Prostate gland (tissue), 2 donors: ENCODE measurements at regions not wholly inside any gene's neighbourhood (a gene's known extent, or its start where the extent isn't known, plus 50 kb on each side); places are given as distances from the start of the nearest gene placed in this dataset.
A peak's percentile ranks its signal among the peaks of the same experiment; 100 is the strongest.
"Not testable (repeated sequence)": the region's sequence is repeated elsewhere in the genome, so short reads cannot be mapped to it uniquely, and the experiment has no call there.

Source experiments
- DNase-seq: peaks from one replicate; pipeline ENCODE4 v3.0.0-alpha.2; 2019; ENCODE audit warnings: low spot score
- H3K27ac ChIP-seq, 2 donors: fragments of 200-600 bp; sonication (generic); 2 replicates each; pipeline ENCODE4 v1.5.1; 2017 to 2019
- H3K27me3 ChIP-seq: fragments of 200-600 bp; sonication (generic); replicated peaks from 2 replicates; pipeline ENCODE4 v1.5.1; 2019; ENCODE audit not compliant: insufficient read depth
- H3K36me3 ChIP-seq, 2 donors: fragments of 200-600 bp; sonication (generic); 1 replicate in 1 of 2; 2 replicates in 1 of 2; pipeline versions ENCODE4 v1.5.1 to v1.8.1; 2017 to 2019
- H3K4me1 ChIP-seq: fragments of 200-600 bp; sonication (generic); replicated peaks from 2 replicates; pipeline ENCODE4 v1.5.1; 2019
- H3K4me3 ChIP-seq, 2 donors: fragments of 200-600 bp; sonication (generic); 2 replicates each; pipeline ENCODE4 v1.5.1; 2017 to 2019
- H3K9me3 ChIP-seq: fragments of 200-600 bp; sonication (generic); 2 replicates; pipeline ENCODE4 v1.5.1; 2017
- POLR2A ChIP-seq: fragments of 450-650 bp; IDR thresholded peaks from one replicate; pipeline ENCODE4 v1.6.1; 2016; ENCODE audit warnings: antibody characterized with exemption, mild to moderate bottlenecking
- POLR2AphosphoS5 ChIP-seq: sonication (generic); formaldehyde crosslinking; IDR thresholded peaks from one replicate; pipeline ENCODE4 v1.6.1; 2017; ENCODE audit warnings: antibody characterized with exemption
- WGBS: methylation state at CpG from one replicate; pipeline ENCODE4 v1.1.5; 2018; 5-methylcytosine and 5-hydroxymethylcytosine counted together
- intact Hi-C: fragments of 100-400 bp; cut with DNase I; formaldehyde crosslinking; loops from one replicate; pipeline ENCODE4 v1.14.2; 2022
- TF ChIP-seq, protein P1 (sequence below), 4 experiments: fragments of 200-600 bp in 2 of 4; fragments of 450-650 bp in 2 of 4; sonication (generic) in 2 of 4; IDR thresholded peaks; 1 replicate in 3 of 4; 2 replicates in 1 of 4; pipeline ENCODE4 v1.5.1; 2016 to 2019; ENCODE audit warnings: antibody characterized with exemption in 4 of 4, mild to moderate bottlenecking in 2 of 4, moderate library complexity in 2 of 4

DNA sequence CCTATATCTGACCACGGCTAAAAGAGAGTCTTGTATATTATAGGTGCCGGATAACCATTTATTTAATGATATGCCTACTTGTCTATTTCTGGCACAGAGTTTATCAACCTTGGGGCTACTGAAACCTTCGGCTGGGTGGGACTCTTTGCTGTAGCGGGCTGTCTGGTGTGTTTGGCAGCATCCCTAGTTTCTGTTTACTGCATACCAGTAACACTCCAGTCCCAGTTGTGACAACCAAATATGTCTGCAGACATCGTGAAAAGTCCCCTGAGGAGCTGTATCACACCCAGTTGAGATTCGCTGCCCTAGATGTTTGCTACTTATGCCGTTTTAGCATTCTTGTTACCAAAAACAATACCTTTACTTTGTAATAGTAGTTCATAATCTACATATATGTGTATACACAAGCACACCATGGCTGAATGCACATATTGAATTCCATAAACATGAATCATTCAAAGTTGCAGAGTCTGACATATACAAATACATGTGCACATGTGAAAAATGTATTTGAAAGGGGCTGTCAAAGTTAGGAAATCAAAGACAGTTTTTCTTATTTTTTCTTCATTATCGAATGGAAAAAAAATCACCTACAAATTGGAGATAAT lies 89.1 kb upstream of the SHISA6 start:
- 87% methylated on average over 8 of the region's 8 CpGs for WGBS
- intact Hi-C loops = no loop called here

DNA sequence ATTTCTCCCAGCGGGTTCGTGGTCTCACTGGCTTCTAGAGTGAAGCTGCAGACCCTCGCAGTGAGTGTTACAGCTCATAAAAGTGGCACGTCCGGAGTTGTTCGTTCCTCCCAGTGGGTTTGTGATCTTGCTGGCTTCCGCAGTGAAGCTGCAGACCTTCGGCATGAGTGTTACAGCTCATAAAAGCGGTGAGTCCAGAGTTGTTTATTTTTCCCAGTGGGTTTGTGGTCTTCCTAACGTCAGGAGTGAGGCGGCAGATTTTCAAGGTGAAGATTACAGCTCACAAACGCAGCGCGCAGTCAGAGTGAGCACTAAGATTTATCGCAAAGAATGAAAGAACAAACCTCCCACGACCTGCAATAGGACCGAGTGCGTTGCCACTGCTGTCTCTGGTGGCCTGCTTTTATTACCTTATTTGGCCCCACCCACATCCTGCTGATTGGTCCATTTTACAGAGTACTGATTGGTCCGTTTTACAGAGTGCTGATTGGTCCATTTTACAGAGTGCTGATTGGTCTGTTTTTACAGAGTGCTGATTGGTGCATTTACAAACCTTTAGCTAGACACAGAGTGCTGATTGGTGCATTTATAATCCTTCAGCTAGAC lies 90.0 kb upstream of the SHISA6 start:
- H3K27me3 ChIP-seq, H3K27ac ChIP-seq, H3K4me1 ChIP-seq, DNase-seq, intact Hi-C loops, H3K4me3 ChIP-seq, H3K9me3 ChIP-seq, H3K36me3 ChIP-seq: not testable (repeated sequence)
- 49% methylated on average over 19 of the region's 19 CpGs for WGBS

More for the DNA sequence above, 89.1 kb upstream of the SHISA6 start:
- no peak for TF ChIP-seq POLR2AphosphoS5
- TF ChIP-seq, protein P1, sequence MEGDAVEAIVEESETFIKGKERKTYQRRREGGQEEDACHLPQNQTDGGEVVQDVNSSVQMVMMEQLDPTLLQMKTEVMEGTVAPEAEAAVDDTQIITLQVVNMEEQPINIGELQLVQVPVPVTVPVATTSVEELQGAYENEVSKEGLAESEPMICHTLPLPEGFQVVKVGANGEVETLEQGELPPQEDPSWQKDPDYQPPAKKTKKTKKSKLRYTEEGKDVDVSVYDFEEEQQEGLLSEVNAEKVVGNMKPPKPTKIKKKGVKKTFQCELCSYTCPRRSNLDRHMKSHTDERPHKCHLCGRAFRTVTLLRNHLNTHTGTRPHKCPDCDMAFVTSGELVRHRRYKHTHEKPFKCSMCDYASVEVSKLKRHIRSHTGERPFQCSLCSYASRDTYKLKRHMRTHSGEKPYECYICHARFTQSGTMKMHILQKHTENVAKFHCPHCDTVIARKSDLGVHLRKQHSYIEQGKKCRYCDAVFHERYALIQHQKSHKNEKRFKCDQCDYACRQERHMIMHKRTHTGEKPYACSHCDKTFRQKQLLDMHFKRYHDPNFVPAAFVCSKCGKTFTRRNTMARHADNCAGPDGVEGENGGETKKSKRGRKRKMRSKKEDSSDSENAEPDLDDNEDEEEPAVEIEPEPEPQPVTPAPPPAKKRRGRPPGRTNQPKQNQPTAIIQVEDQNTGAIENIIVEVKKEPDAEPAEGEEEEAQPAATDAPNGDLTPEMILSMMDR (IDR thresholded peaks at IDR 0.05) = no peak
- no peak for TF ChIP-seq POLR2A
- Histone ChIP-seq H3K4me3 (no peak overlapping the region), H3K4me1 (no peaks in the 10 kb centered on the region), H3K27ac (no peak overlapping the region), H3K27me3 (no peaks in the 10 kb centered on the region), H3K36me3 (no peaks in the 10 kb centered on the region), H3K9me3 (no peaks in the 10 kb centered on the region)
- no peak for DNase-seq

DNA sequence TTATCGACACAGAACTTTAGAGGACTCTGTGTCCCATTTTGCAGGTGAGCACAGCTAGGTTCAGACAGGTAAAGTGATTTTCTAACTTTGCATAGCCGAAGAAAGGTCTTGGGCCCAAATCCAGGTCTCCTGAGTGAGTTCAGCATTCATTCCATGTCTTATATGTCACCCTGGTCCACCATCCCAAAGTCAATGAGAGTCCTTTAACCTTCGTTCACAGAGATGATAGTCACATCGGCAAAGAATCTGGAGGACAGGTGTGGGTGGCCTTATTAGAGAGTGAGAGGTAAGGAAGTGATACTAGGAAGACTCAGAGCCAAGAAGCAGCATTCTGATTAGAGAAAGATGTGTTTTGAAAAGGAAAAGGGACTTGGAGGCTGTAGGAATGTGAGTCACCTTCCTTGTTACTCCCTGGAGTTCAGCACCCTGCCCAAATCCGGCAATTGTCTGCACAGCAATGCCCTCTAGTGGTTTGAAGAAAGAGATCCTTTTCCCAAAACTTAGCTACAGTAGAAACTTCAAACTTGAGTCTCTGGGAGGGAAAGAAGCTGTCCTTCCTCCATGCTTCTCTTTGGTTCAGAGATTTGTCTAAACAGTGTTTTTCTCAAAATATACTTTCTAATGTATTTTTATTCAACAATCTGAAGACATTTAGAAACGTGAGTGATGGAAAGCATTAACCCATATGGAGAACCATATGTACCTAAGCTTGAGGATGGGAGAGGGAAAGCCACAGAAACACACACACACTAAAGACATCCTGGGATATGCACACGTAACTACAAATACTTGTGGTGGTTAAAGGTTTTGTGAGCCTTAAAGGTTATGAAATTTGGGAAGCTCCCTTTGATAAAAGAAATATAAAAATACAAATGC lies 96.4 kb upstream of the SHISA6 start:
- no peak overlapping the region for H3K27ac ChIP-seq
- no peak overlapping the region for H3K4me3 ChIP-seq
- intact Hi-C loops = no loop called here
- H3K9me3 ChIP-seq = no peaks in the 10 kb centered on the region
- no peak for TF ChIP-seq POLR2AphosphoS5
- TF ChIP-seq POLR2A = no peak
- TF ChIP-seq, protein P1 (IDR thresholded peaks at IDR 0.05) = peak in 3 of 4 experiments; percentile 65 to 72 (median 69)
- DNase-seq = peak; percentile 52
- no peaks in the 10 kb centered on the region for H3K4me1 ChIP-seq
- no peaks in the 10 kb centered on the region for H3K36me3 ChIP-seq
- no peaks in the 10 kb centered on the region for H3K27me3 ChIP-seq
- 59% methylated on average over 7 of the region's 7 CpGs for WGBS

DNA sequence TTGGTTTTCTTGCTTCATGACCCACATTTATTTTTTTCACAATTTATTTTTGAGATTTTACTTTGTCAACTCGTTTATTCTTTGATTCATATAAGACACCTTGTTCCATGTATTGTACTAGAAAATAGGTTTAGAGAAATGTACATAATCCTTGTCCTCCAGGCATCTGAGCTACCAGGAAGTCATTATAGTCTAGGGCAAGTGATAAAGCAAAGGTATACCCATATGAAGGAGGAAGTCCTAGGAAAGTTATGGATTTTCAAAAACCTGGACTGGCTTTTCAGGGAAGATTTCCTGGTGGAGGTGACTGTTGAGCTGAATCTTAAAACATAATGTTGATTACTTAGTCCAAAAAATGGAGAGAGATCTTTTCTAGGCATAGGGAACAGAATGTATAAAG lies 98.8 kb upstream of the SHISA6 start:
- no peaks in the 10 kb centered on the region for H3K27me3 ChIP-seq
- H3K9me3 ChIP-seq = no peaks in the 10 kb centered on the region
- H3K36me3 ChIP-seq = no peaks in the 10 kb centered on the region
- WGBS = 76% methylated on average over 1 of the region's 1 CpG
- TF ChIP-seq POLR2A (no peak), POLR2AphosphoS5 (no peak)
- TF ChIP-seq, protein P1 (IDR thresholded peaks at IDR 0.05) = no peak
- no peak for DNase-seq
- no peak overlapping the region for H3K4me3 ChIP-seq
- no peaks in the 10 kb centered on the region for H3K4me1 ChIP-seq
- H3K27ac ChIP-seq = no peak overlapping the region
- intact Hi-C loops = no loop called here

DNA sequence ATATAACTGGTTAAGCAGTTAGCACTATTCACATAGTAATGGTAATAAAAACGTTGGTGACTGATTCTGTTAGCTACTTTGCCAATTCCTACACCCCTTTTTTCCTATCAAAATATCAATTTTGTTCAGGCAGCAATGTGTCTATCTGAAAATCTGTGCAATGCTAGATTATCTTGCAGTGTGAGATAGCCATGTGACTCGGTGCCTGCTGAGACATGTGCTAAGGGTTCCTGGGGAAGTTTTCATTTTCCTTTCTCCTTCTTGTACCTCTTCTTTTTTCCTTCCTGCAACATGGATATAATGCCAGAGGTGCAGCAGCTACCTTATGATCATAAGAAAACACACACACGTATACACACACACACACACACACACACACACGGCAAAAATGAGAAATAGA lies 100.5 kb upstream of the SHISA6 start:
- WGBS = 26% methylated on average over 4 of the region's 4 CpGs
- no peaks in the 10 kb centered on the region for H3K9me3 ChIP-seq
- no peaks in the 10 kb centered on the region for H3K4me1 ChIP-seq
- H3K27ac ChIP-seq = no peak overlapping the region
- peak; percentile 13 for DNase-seq
- TF ChIP-seq, protein P1 (IDR thresholded peaks at IDR 0.05) = no peak
- TF ChIP-seq POLR2AphosphoS5 = no peak
- TF ChIP-seq POLR2A = no peak
- H3K36me3 ChIP-seq = no peaks in the 10 kb centered on the region
- H3K4me3 ChIP-seq = no peak overlapping the region
- intact Hi-C loops = no loop called here
- H3K27me3 ChIP-seq = no peaks in the 10 kb centered on the region
